ENCODE measurements at regions not wholly inside any gene's neighbourhood (a gene's known extent, or its start where the extent isn't known, plus 50 kb on each side); places are given as distances from the start of the nearest gene placed in this dataset.
"Not testable (repeated sequence)": the region's sequence is repeated elsewhere in the genome, so short reads cannot be mapped to it uniquely, and the experiment has no call there.

DNA sequence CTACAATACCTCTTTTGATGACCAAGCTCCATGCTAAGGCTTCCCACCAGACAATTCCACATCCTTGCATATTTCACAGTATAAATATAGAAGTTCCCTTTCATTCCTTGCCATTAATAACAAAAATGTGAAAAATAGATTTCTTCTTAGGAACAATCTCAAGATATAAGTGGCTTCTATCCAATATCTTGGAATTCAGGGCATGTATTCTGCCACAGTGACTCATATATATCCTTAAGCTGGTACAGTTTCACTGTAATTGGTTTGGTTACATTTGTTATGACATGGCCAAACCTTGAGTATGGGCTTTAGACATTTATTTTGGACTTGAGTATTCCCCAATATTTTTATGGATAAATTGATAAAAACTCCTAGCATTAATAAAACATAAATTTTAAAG is 181.7 kb upstream of the DDX53 start:
- DNase-seq, result no peak

DNA sequence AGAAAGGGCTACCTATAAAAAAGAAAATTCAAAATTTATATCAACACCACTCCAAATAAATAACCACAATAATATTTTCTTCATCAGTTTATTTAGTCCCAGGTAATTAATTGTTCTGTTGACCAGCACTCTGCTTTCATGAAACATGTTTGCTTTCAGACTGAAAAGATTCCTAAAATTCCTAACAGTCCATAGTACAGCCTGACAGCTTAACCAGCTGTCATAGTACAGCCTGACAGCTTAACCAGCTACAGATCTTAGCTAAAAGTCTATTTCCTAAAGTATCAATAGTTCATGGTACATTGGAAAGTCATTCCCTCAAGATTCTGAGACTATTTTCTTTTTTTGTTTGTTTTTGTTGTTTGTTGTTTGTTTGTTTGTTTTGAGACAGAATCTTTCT is 144.1 kb upstream of the DDX53 start:
- no peak for DNase-seq

DNA sequence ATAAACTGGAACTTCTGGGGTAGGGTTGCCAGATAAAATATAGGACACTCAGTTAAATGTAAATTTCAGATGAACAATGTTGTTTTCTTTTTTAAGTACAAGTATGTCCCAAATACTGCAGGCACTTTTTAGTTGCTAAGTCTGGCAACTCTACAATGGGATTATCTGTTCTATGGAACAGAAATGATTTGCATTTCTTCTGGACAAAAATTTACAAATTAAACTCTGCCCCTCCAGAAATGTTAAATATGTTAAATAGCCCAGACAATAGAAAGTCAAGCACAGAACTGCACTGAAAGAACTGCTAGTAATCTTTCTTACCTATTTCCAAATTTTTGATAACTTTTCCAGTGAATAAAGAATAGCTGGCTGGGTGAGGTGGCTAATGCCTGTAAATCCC is 140.1 kb upstream of the DDX53 start:
- no peak for DNase-seq

- not testable (repeated sequence) for DNase-seq
Observed at GRCh38 chrX:22866801-22867200, 133.0 kb upstream of the DDX53 start.

GRCh38 chrX:22882543-22882942 is 117.2 kb upstream of the DDX53 start:
- DNase-seq, result no peak

- DNase-seq, result no peak
Observed at GRCh38 chrX:22889819-22890218, 109.9 kb upstream of the DDX53 start.

DNA sequence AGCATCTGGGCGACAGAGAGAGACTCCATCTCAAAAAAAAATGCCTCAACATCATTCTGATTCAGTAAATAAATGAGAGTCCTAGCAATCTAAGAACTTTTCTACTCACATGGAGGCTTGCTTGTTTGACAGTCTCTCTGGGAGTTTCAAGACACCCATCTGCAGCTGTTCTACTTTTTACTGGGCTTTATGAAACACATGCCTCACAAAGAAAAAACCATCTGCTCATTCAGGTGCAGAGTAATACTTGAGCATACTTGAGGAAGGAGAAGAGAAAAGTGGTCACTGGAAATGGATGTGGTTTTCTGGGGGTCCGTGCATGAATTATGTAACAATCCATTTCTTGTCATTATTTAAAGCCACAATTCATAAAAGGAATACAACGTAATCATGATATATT is 87.1 kb upstream of the DDX53 start:
- no peak for DNase-seq

GRCh38 chrX:22922961-22923360 is 76.8 kb upstream of the DDX53 start:
- no peak for DNase-seq

DNA sequence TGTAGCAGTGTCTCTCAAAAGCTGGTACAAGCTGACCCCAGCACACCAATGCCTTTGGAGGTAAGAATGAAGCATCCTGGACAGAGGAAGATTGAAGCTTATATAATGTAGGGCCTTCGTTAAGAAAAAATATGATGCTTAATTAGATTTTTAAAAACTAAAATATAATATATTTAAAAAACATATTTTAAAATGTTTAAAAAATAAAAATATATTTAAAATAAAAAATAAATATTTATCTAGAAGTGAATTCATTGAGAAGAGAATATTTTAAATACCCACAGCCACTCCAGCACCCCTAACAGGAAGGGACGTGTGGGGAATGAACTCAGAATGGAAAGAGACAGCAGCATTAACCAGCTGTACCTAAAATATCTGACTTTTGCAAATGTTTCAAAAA is 65.1 kb upstream of the DDX53 start:
- DNase-seq, result no peak

GRCh38 chrX:22944945-22945344 is 54.8 kb upstream of the DDX53 start:
- no peak for DNase-seq
